ENCODE measurements at regions not wholly inside any gene's neighbourhood (a gene's known extent, or its start where the extent isn't known, plus 50 kb on each side); places are given as distances from the start of the nearest gene placed in this dataset.

- TF ChIP-seq SP1 (CRISPR knock-in tag; IDR thresholded peaks at IDR 0.05) (no peak), BRD9 (IDR thresholded peaks at IDR 0.05; ENCODE audit: low read depth, partially characterized antibody) (no peak), TARDBP (IDR thresholded peaks at IDR 0.05) (no peak), CBX5 (IDR thresholded peaks at IDR 0.05; ENCODE audit: borderline replicate concordance, low read depth) (no peak), ZNF695 (CRISPR knock-in tag; IDR thresholded peaks at IDR 0.05) (no peak), AFF1 (IDR thresholded peaks at IDR 0.05; ENCODE audit: low read depth in 1 of 2, partially characterized antibody in 2 of 2) (no peak), FOXP4 (CRISPR knock-in tag; IDR thresholded peaks at IDR 0.05; ENCODE audit: borderline replicate concordance) (no peak), SREBF2 (CRISPR knock-in tag; IDR thresholded peaks at IDR 0.05) (no peak), HBP1 (CRISPR knock-in tag; IDR thresholded peaks at IDR 0.05) (no peak), RFX7 (CRISPR knock-in tag; IDR thresholded peaks at IDR 0.05) (no peak), IRF9 (tag; IDR thresholded peaks at IDR 0.05) (no peak), FOS (IDR thresholded peaks at IDR 0.05; ENCODE audit: extremely low read depth, insufficient read length) (no peak), TAL1 (IDR thresholded peaks at IDR 0.05) (no peak), PML (IDR thresholded peaks at IDR 0.05; ENCODE audit: low read length) (no peak), MNT (conservative IDR thresholded peaks at IDR 0.05) (no peak), RCOR1 (IDR thresholded peaks at IDR 0.05; ENCODE audit: borderline replicate concordance in 1 of 2, low read depth in 2 of 2, low read length in 2 of 2) (no peak), ADNP (tag; IDR thresholded peaks at IDR 0.05) (no peak)
These were observed 537.7 kb upstream of the ZNF385D start (continued) for GRCh38 chr3:22288756-22289155.
